ENCODE measurements at regions not wholly inside any gene's neighbourhood (a gene's known extent, or its start where the extent isn't known, plus 50 kb on each side); places are given as distances from the start of the nearest gene placed in this dataset.

GRCh38 chr2:103810875-103811274, 1043.0 kb upstream of the POU3F3 start:
- DNase-seq: no peak
- ATAC-seq: no peak

GRCh38 chr2:103814016-103814415, 1039.9 kb upstream of the POU3F3 start:
- ATAC-seq: no peak

GRCh38 chr2:103815731-103816130, 1038.2 kb upstream of the POU3F3 start:
- DNase-seq (no peak), ATAC-seq (no peak)

More at GRCh38 chr2:103814016-103814415, 1039.9 kb upstream of the POU3F3 start:
- no peak for DNase-seq

- no peak for DNase-seq
- no peak for ATAC-seq
Measured at GRCh38 chr2:103817746-103818145, 1036.2 kb upstream of the POU3F3 start.

- DNase-seq: no peak
- ATAC-seq: no peak
Measured at GRCh38 chr2:103818176-103818575, 1035.7 kb upstream of the POU3F3 start.

- DNase-seq: no peak
Measured at GRCh38 chr2:103819599-103819998, 1034.3 kb upstream of the POU3F3 start.

GRCh38 chr2:103823847-103824246, 1030.1 kb upstream of the POU3F3 start:
- no peak for DNase-seq

More at GRCh38 chr2:103819599-103819998, 1034.3 kb upstream of the POU3F3 start:
- no peak for ATAC-seq

GRCh38 chr2:103847276-103847675, 1006.6 kb upstream of the POU3F3 start:
- ATAC-seq: no peak
- no peak for DNase-seq

More at GRCh38 chr2:103823847-103824246, 1030.1 kb upstream of the POU3F3 start:
- no peak for ATAC-seq

- DNase-seq: no peak
- no peak for ATAC-seq
Measured at GRCh38 chr2:103859238-103859637, 994.7 kb upstream of the POU3F3 start.

GRCh38 chr2:103860016-103860415, 993.9 kb upstream of the POU3F3 start:
- DNase-seq: no peak
- no peak for ATAC-seq

GRCh38 chr2:103868396-103868795, 985.5 kb upstream of the POU3F3 start:
- DNase-seq (no peak), ATAC-seq (no peak)

- ATAC-seq (no peak), DNase-seq (no peak)
Measured at GRCh38 chr2:103873716-103874351, 980.1 kb upstream of the POU3F3 start.

GRCh38 chr2:103875131-103875530, 978.8 kb upstream of the POU3F3 start:
- DNase-seq (no peak), ATAC-seq (no peak)

- DNase-seq: no peak
- no peak for ATAC-seq
Measured at GRCh38 chr2:103875531-103875930, 978.4 kb upstream of the POU3F3 start.

- ATAC-seq: no peak
Measured at GRCh38 chr2:103876611-103877010, 977.3 kb upstream of the POU3F3 start.

GRCh38 chr2:103879101-103879500, 974.8 kb upstream of the POU3F3 start:
- ATAC-seq: no peak
- DNase-seq: no peak

More at GRCh38 chr2:103876611-103877010, 977.3 kb upstream of the POU3F3 start:
- DNase-seq: no peak

- ATAC-seq (no peak), DNase-seq (no peak)
Measured at GRCh38 chr2:103880081-103880834, 973.7 kb upstream of the POU3F3 start.

- no peak for DNase-seq
- no peak for ATAC-seq
Measured at GRCh38 chr2:103887625-103888024, 966.3 kb upstream of the POU3F3 start.

- no peak for DNase-seq
Measured at GRCh38 chr2:103896182-103896581, 957.7 kb upstream of the POU3F3 start.

GRCh38 chr2:103898561-103898960, 955.4 kb upstream of the POU3F3 start:
- ATAC-seq: no peak
- DNase-seq: no peak

More at GRCh38 chr2:103896182-103896581, 957.7 kb upstream of the POU3F3 start:
- no peak for ATAC-seq

- DNase-seq (no peak), ATAC-seq (no peak)
Measured at GRCh38 chr2:103902347-103902746, 951.6 kb upstream of the POU3F3 start.

- ATAC-seq (no peak), DNase-seq (no peak)
Measured at GRCh38 chr2:103921161-103921560, 932.8 kb upstream of the POU3F3 start.

- DNase-seq (no peak), ATAC-seq (no peak)
Measured at GRCh38 chr2:103942199-103942598, 911.7 kb upstream of the POU3F3 start.

GRCh38 chr2:103945083-103945482, 908.8 kb upstream of the POU3F3 start:
- DNase-seq: no peak

More at GRCh38 chr2:103945083-103945482, 908.8 kb upstream of the POU3F3 start:
- no peak for ATAC-seq

All from stimulated activated naive CD8-positive, alpha-beta T cell treated with anti-CD3 and anti-CD28 coated beads, Interleukin-15, Interleukin-2, amounts not matched to agents 100 U/mL and 50 U/mL, for 24 hours (primary cell).